GM13976 (cell line): ENCODE measurements at regions not wholly inside any gene's neighbourhood (a gene's known extent, or its start where the extent isn't known, plus 50 kb on each side); places are given as distances from the start of the nearest gene placed in this dataset.

ENCODE experiments used
- DNase-seq: peaks from one replicate; pipeline ENCODE4 v3.0.0; 2012; ENCODE audit warnings: low spot score
- in situ Hi-C: fragments of 300-500 bp; cut with MboI; formaldehyde crosslinking; loops from one replicate; pipeline ENCODE4 v1.12.0; 2022; ENCODE audit warnings: low sequenced_read_pairs, mixed read lengths, inconsistent platforms; ENCODE audit not compliant: unreplicated experiment
- TF ChIP-seq, protein P1 (sequence below): IDR thresholded peaks from 2 replicates; pipeline ENCODE4 v1.5.1; 2012; ENCODE audit warnings: borderline replicate concordance, mild to moderate bottlenecking; ENCODE audit not compliant: insufficient read depth; ENCODE audit errors: extremely low read depth, missing control alignments, control extremely low read depth

- in situ Hi-C loops, result no loop called here
- DNase-seq, result no peak
- TF ChIP-seq, protein P1, sequence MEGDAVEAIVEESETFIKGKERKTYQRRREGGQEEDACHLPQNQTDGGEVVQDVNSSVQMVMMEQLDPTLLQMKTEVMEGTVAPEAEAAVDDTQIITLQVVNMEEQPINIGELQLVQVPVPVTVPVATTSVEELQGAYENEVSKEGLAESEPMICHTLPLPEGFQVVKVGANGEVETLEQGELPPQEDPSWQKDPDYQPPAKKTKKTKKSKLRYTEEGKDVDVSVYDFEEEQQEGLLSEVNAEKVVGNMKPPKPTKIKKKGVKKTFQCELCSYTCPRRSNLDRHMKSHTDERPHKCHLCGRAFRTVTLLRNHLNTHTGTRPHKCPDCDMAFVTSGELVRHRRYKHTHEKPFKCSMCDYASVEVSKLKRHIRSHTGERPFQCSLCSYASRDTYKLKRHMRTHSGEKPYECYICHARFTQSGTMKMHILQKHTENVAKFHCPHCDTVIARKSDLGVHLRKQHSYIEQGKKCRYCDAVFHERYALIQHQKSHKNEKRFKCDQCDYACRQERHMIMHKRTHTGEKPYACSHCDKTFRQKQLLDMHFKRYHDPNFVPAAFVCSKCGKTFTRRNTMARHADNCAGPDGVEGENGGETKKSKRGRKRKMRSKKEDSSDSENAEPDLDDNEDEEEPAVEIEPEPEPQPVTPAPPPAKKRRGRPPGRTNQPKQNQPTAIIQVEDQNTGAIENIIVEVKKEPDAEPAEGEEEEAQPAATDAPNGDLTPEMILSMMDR, result no peak
These were observed 141.8 kb upstream of the C1QTNF7 start for GRCh38 chr4:15286041-15286440.

GRCh38 chr4:15291122-15291521 is 136.7 kb upstream of the C1QTNF7 start:
- no peak for DNase-seq
- in situ Hi-C loops, result no loop called here
- TF ChIP-seq, protein P1, result no peak

DNA sequence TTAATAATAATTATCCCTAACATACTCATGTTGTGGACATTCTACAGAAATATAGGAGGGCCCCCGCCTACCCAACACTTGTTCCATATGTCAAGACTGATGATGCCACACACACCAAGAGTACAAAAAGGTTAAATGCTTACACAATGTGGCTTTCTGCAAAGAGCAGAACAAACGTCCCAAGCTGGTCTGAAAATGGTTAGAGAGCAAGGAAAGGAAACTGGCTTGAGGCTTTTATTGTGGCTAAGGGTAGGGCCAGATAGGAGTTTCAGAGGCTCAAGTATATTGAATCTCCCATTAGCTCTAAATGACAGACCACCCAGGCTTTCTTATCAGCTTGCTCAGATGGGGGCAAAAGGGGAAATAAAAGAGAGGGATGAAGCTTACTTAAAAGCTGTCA is 134.1 kb upstream of the C1QTNF7 start:
- TF ChIP-seq, protein P1, result no peak
- in situ Hi-C loops, result no loop called here

GRCh38 chr4:15294202-15294601 is 133.6 kb upstream of the C1QTNF7 start:
- in situ Hi-C loops, result no loop called here
- DNase-seq, result no peak
- TF ChIP-seq, protein P1, result no peak

More for the DNA sequence above, 134.1 kb upstream of the C1QTNF7 start:
- DNase-seq, result no peak

- in situ Hi-C loops, result no loop called here
- DNase-seq, result no peak
- TF ChIP-seq, protein P1, result no peak
These were observed 133.0 kb upstream of the C1QTNF7 start for GRCh38 chr4:15294832-15295231.

DNA sequence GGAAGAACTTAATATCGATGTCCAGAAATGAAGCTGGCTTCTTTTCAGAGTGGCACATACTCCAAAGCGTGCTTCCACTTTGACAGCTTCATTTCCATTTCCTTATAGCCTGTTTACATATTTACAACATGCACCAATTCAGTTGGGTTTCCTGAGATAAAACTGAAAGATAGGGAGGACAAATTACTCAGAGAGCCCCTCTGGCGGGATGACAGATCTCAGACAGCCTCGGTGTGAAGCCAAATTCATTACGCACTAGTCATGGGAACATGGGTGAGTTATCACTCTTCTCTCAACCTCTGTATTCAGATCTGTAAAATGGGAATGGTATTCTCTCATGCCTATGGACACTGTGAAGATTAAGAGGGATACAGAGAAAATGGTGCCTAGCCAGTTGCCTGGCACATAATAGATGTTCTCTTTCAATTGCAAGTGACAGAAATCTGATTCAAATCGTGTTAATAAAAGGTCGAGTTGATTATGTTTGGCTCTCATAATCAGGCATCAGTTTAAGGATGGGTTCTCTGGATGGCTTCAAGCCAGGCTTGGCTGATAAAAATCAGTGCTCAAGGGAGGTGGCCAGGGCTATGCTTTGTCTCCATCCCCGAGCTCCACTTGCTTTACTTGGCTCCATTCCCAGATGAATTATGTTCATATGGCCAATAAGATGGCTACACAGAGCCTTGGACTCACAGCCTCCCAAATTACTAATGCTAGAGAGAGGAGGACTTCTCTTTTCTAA is 132.2 kb upstream of the C1QTNF7 start:
- TF ChIP-seq, protein P1, result no peak
- no peak for DNase-seq
- in situ Hi-C loops, result no loop called here
